ENCODE measurements at regions not wholly inside any gene's neighbourhood (a gene's known extent, or its start where the extent isn't known, plus 50 kb on each side); places are given as distances from the start of the nearest gene placed in this dataset.

DNA sequence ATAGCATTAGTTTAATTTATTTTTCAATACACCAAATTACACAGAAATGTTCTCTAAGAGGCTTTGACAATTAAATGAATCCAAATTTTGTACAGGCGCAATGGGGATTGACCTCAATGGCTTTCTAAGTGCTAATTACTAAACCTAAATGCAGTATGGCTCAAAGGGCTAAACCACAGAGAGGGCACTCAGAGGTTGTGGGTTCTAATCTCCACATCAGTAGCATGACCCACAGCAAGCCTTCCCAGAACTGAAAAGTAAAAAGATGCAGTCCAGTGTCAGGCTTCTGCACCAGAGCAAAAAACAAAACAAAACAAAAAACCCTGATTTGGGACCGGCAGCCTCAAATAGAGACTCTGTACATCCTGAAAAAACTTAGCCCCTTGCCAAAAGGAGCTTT, 579.2 kb upstream of the PKN2 start:
- Mint-ChIP-seq H3K9me3 (peaks cover 0 to 2% (median 0%) of the 10 kb centered on the region in 7 donors), H3K27me3 (ENCODE audit: low read depth in 3 of 3) (no peaks in the 10 kb centered on the region), H3K36me3 (no peaks in the 10 kb centered on the region), H3K4me3 (no peak overlapping the region), H3K4me1 (no peaks in the 10 kb centered on the region), H3K27ac (no peak overlapping the region)
- WGBS (ENCODE audit: insufficient coverage): 100% methylated on average over 2 of the region's 2 CpGs
- TF ChIP-seq, protein P1, sequence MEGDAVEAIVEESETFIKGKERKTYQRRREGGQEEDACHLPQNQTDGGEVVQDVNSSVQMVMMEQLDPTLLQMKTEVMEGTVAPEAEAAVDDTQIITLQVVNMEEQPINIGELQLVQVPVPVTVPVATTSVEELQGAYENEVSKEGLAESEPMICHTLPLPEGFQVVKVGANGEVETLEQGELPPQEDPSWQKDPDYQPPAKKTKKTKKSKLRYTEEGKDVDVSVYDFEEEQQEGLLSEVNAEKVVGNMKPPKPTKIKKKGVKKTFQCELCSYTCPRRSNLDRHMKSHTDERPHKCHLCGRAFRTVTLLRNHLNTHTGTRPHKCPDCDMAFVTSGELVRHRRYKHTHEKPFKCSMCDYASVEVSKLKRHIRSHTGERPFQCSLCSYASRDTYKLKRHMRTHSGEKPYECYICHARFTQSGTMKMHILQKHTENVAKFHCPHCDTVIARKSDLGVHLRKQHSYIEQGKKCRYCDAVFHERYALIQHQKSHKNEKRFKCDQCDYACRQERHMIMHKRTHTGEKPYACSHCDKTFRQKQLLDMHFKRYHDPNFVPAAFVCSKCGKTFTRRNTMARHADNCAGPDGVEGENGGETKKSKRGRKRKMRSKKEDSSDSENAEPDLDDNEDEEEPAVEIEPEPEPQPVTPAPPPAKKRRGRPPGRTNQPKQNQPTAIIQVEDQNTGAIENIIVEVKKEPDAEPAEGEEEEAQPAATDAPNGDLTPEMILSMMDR (IDR thresholded peaks at IDR 0.05): no peak
- Histone ChIP-seq H3K27ac (ENCODE audit: low read depth in 1 of 2, low read length in 2 of 2) (no peak overlapping the region), H3K4me3 (replicated peaks in 1 of 3; ENCODE audit: low read depth in 2 of 3, low read length in 3 of 3) (no peak overlapping the region), H3K79me2 (ENCODE audit: insufficient read depth, low read length) (no peaks in the 10 kb centered on the region), H4K20me1 (ENCODE audit: insufficient read depth, low read length) (no peaks in the 10 kb centered on the region), H3K36me3 (replicated peaks in 1 of 2; ENCODE audit: control insufficient read depth in 1 of 2, insufficient read depth in 2 of 2, low read length in 2 of 2) (no peaks in the 10 kb centered on the region), H3K9me3 (replicated peaks in 1 of 2; ENCODE audit: control insufficient read depth in 1 of 2, insufficient read depth in 1 of 2, low read length in 2 of 2) (no peaks in the 10 kb centered on the region), H3K4me2 (replicated peaks; ENCODE audit: extremely low read depth, low read length, poor library complexity, severe bottlenecking) (no peak overlapping the region), H2AFZ (ENCODE audit: insufficient read depth, low read depth, low read length, poor library complexity, severe bottlenecking) (no peak overlapping the region), H3K27me3 (ENCODE audit: control insufficient read depth in 2 of 2, insufficient read depth in 2 of 2, low read length in 2 of 2) (no peaks in the 10 kb centered on the region), H3K4me1 (ENCODE audit: control insufficient read depth in 1 of 2, insufficient read depth in 2 of 2, low read length in 2 of 2) (no peaks in the 10 kb centered on the region), H3K9ac (ENCODE audit: insufficient read depth, low read length, poor library complexity, severe bottlenecking) (no peak overlapping the region)
- DNase-seq: no peak
- intact Hi-C loops (cut with micrococcal nuclease): no loop called here

DNA sequence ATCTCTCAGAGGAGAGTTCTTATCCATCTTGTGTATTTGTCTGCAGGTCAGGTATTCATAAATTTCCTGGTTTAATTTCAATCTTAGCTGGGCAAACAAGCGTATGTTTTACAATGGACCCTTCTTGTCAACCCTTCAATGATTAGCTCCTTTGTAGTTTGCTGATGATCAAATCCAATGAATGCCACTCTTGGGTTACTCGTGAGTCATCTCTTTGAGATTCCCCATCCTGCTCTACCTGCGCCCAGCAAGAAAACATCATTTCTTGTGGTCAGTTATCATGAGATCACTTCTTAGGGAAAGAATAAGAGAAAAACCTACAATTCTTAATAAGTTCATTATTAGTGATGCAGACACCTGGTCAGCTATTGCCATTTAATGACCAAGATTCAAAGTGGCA, 572.3 kb upstream of the PKN2 start:
- Histone ChIP-seq H3K27me3 (ENCODE audit: control insufficient read depth in 2 of 2, insufficient read depth in 2 of 2, low read length in 2 of 2) (no peaks in the 10 kb centered on the region), H3K9me3 (replicated peaks in 1 of 2; ENCODE audit: control insufficient read depth in 1 of 2, insufficient read depth in 1 of 2, low read length in 2 of 2) (no peaks in the 10 kb centered on the region), H3K4me2 (replicated peaks; ENCODE audit: extremely low read depth, low read length, poor library complexity, severe bottlenecking) (no peak overlapping the region), H3K79me2 (ENCODE audit: insufficient read depth, low read length) (no peaks in the 10 kb centered on the region), H2AFZ (ENCODE audit: insufficient read depth, low read depth, low read length, poor library complexity, severe bottlenecking) (no peak overlapping the region), H3K36me3 (replicated peaks in 1 of 2; ENCODE audit: control insufficient read depth in 1 of 2, insufficient read depth in 2 of 2, low read length in 2 of 2) (no peaks in the 10 kb centered on the region), H3K27ac (ENCODE audit: low read depth in 1 of 2, low read length in 2 of 2) (no peak overlapping the region), H4K20me1 (ENCODE audit: insufficient read depth, low read length) (no peaks in the 10 kb centered on the region), H3K9ac (ENCODE audit: insufficient read depth, low read length, poor library complexity, severe bottlenecking) (no peak overlapping the region), H3K4me1 (ENCODE audit: control insufficient read depth in 1 of 2, insufficient read depth in 2 of 2, low read length in 2 of 2) (no peaks in the 10 kb centered on the region), H3K4me3 (replicated peaks in 1 of 3; ENCODE audit: low read depth in 2 of 3, low read length in 3 of 3) (no peak overlapping the region)
- no peak for DNase-seq
- Mint-ChIP-seq H3K4me1 (no peaks in the 10 kb centered on the region), H3K27ac (no peak overlapping the region), H3K36me3 (no peaks in the 10 kb centered on the region), H3K4me3 (no peak overlapping the region), H3K9me3 (no peaks in the 10 kb centered on the region), H3K27me3 (ENCODE audit: low read depth in 3 of 3) (no peaks in the 10 kb centered on the region)
- TF ChIP-seq, protein P1 (IDR thresholded peaks at IDR 0.05): no peak
- WGBS (ENCODE audit: insufficient coverage): 92% methylated on average over 2 of the region's 3 CpGs
- intact Hi-C loops (cut with micrococcal nuclease): no loop called here

Data from CD14-positive monocyte (primary cell).